ENCODE measurements at regions not wholly inside any gene's neighbourhood (a gene's known extent, or its start where the extent isn't known, plus 50 kb on each side); places are given as distances from the start of the nearest gene placed in this dataset.
"Not testable (repeated sequence)": the region's sequence is repeated elsewhere in the genome, so short reads cannot be mapped to it uniquely, and the experiment has no call there.

DNA sequence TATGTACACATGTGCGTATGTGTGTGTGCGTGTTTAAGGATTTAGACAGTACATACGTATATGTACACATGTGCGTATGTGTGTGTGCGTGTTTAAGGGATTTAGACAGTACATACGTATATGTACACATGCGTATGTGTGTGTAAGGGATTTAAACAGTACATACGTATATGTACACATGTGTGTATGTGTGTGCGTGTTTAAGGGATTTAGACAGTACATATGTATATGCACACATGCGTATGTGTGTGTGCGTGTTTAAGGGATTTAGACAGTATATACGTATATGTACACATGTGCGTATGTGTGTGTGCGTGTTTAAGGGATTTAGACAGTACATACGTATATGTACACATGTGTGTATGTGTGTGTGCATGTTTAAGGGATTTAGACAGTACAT is 102.1 kb upstream of the ALKAL2 start:
- TF ChIP-seq, protein P1, sequence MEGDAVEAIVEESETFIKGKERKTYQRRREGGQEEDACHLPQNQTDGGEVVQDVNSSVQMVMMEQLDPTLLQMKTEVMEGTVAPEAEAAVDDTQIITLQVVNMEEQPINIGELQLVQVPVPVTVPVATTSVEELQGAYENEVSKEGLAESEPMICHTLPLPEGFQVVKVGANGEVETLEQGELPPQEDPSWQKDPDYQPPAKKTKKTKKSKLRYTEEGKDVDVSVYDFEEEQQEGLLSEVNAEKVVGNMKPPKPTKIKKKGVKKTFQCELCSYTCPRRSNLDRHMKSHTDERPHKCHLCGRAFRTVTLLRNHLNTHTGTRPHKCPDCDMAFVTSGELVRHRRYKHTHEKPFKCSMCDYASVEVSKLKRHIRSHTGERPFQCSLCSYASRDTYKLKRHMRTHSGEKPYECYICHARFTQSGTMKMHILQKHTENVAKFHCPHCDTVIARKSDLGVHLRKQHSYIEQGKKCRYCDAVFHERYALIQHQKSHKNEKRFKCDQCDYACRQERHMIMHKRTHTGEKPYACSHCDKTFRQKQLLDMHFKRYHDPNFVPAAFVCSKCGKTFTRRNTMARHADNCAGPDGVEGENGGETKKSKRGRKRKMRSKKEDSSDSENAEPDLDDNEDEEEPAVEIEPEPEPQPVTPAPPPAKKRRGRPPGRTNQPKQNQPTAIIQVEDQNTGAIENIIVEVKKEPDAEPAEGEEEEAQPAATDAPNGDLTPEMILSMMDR (IDR thresholded peaks at IDR 0.05): not testable (repeated sequence)
- TF ChIP-seq POLR2AphosphoS5 (IDR thresholded peaks at IDR 0.05): not testable (repeated sequence)

Measured in upper lobe of left lung (tissue), 4 donors.